Thymus (tissue), 11 donors: ENCODE measurements at regions not wholly inside any gene's neighbourhood (a gene's known extent, or its start where the extent isn't known, plus 50 kb on each side); places are given as distances from the start of the nearest gene placed in this dataset.

Experiments used
- DNase-seq, 9 donors: peaks; one replicate each; pipeline ENCODE4 v3.0.0-alpha.2; 2013; ENCODE audit warnings: low spot score in 9 of 9, low read depth in 6 of 9, missing footprints in 1 of 9
- H3K27ac ChIP-seq, 2 donors: one replicate each; pipeline ENCODE4 v1.5.1; 2013; ENCODE audit warnings: control low read depth in 1 of 2, low read depth in 1 of 2, low read length in 1 of 2, mild to moderate bottlenecking in 1 of 2, moderate library complexity in 1 of 2
- H3K27me3 ChIP-seq, 2 donors: one replicate each; pipeline ENCODE4 v1.5.1; 2013; ENCODE audit warnings: low read length in 1 of 2; ENCODE audit not compliant: control insufficient read depth in 2 of 2, insufficient read depth in 1 of 2
- H3K36me3 ChIP-seq, 2 donors: one replicate each; pipeline ENCODE4 v1.5.1; 2013; ENCODE audit warnings: low read length in 1 of 2, mild to moderate bottlenecking in 1 of 2, moderate library complexity in 1 of 2; ENCODE audit not compliant: control insufficient read depth in 2 of 2, insufficient read depth in 2 of 2
- H3K4me1 ChIP-seq, 2 donors: one replicate each; pipeline ENCODE4 v1.5.1; 2013; ENCODE audit warnings: low read length in 2 of 2; ENCODE audit not compliant: control insufficient read depth in 2 of 2, insufficient read depth in 2 of 2
- H3K4me3 ChIP-seq, 2 donors: one replicate each; pipeline ENCODE4 v1.5.1; 2013; ENCODE audit warnings: low read length in 2 of 2, control low read depth in 1 of 2, mild to moderate bottlenecking in 1 of 2
- H3K9me3 ChIP-seq, 2 donors: one replicate each; pipeline ENCODE4 v1.5.1; 2013; ENCODE audit warnings: low read length in 1 of 2, mild to moderate bottlenecking in 1 of 2; ENCODE audit not compliant: control insufficient read depth in 2 of 2, insufficient read depth in 1 of 2
- WGBS: extraction: QIAGEN DNeasy Blood & Tissue Kit; methylation state at CpG from one replicate; pipeline ENCODE4 v1.1.7; 2013; 5-methylcytosine and 5-hydroxymethylcytosine counted together
- donor health status: healthy.

- no peaks in the 10 kb centered on the region for H3K27me3 ChIP-seq
- no peaks in the 10 kb centered on the region for H3K9me3 ChIP-seq
- no peaks in the 10 kb centered on the region for H3K36me3 ChIP-seq
- no peak overlapping the region for H3K27ac ChIP-seq
- no peak for DNase-seq
- H3K4me1 ChIP-seq: no peaks in the 10 kb centered on the region
- WGBS: 78% methylated on average over 7 of the region's 7 CpGs
- H3K4me3 ChIP-seq: no peak overlapping the region
Measured at GRCh38 chr16:16867973-16868372, 489.0 kb downstream of the NPIPA7 start.

GRCh38 chr16:16868727-16869126, 489.8 kb downstream of the NPIPA7 start:
- 78% methylated on average over 2 of the region's 2 CpGs for WGBS
- Histone ChIP-seq H3K36me3 (no peaks in the 10 kb centered on the region), H3K27ac (no peak overlapping the region), H3K4me1 (no peaks in the 10 kb centered on the region), H3K4me3 (no peak overlapping the region), H3K27me3 (no peaks in the 10 kb centered on the region), H3K9me3 (no peaks in the 10 kb centered on the region)
- no peak for DNase-seq

- WGBS: 80% methylated on average over 5 of the region's 5 CpGs
- Histone ChIP-seq H3K27ac (no peak overlapping the region), H3K27me3 (no peaks in the 10 kb centered on the region), H3K9me3 (no peaks in the 10 kb centered on the region), H3K36me3 (no peaks in the 10 kb centered on the region), H3K4me1 (no peaks in the 10 kb centered on the region), H3K4me3 (no peak overlapping the region)
- no peak for DNase-seq
Measured at GRCh38 chr16:16869746-16870145, 490.8 kb downstream of the NPIPA7 start.

GRCh38 chr16:16871196-16871595, 492.3 kb downstream of the NPIPA7 start:
- Histone ChIP-seq H3K27ac (no peak overlapping the region), H3K4me1 (no peaks in the 10 kb centered on the region), H3K27me3 (no peaks in the 10 kb centered on the region), H3K9me3 (no peaks in the 10 kb centered on the region), H3K36me3 (no peaks in the 10 kb centered on the region), H3K4me3 (no peak overlapping the region)
- 65% methylated on average over 9 of the region's 9 CpGs for WGBS
- no peak for DNase-seq

- Histone ChIP-seq H3K27me3 (no peaks in the 10 kb centered on the region), H3K27ac (no peak overlapping the region), H3K4me3 (no peak overlapping the region), H3K9me3 (no peaks in the 10 kb centered on the region), H3K4me1 (no peaks in the 10 kb centered on the region), H3K36me3 (no peaks in the 10 kb centered on the region)
- DNase-seq: no peak
- WGBS: 90% methylated on average over 2 of the region's 2 CpGs
Measured at GRCh38 chr16:16877061-16877460, 498.1 kb downstream of the NPIPA7 start.

- no peaks in the 10 kb centered on the region for H3K4me1 ChIP-seq
- no peak overlapping the region for H3K4me3 ChIP-seq
- H3K27me3 ChIP-seq: no peaks in the 10 kb centered on the region
- no peaks in the 10 kb centered on the region for H3K36me3 ChIP-seq
- 89% methylated on average over 8 of the region's 8 CpGs for WGBS
- no peak overlapping the region for H3K27ac ChIP-seq
- no peaks in the 10 kb centered on the region for H3K9me3 ChIP-seq
- no peak for DNase-seq
Measured at GRCh38 chr16:16879567-16880251, 500.8 kb downstream of the NPIPA7 start.

- no peak for DNase-seq
- Histone ChIP-seq H3K9me3 (no peaks in the 10 kb centered on the region), H3K36me3 (no peaks in the 10 kb centered on the region), H3K4me3 (no peak overlapping the region), H3K27ac (no peak overlapping the region), H3K4me1 (no peaks in the 10 kb centered on the region), H3K27me3 (no peaks in the 10 kb centered on the region)
- 83% methylated on average over 7 of the region's 7 CpGs for WGBS
Measured at GRCh38 chr16:16881814-16882213, 502.9 kb downstream of the NPIPA7 start.

- WGBS: 91% methylated on average over 3 of the region's 3 CpGs
- no peaks in the 10 kb centered on the region for H3K27me3 ChIP-seq
- H3K4me1 ChIP-seq: no peaks in the 10 kb centered on the region
- H3K4me3 ChIP-seq: no peak overlapping the region
- no peaks in the 10 kb centered on the region for H3K9me3 ChIP-seq
- no peak for DNase-seq
- no peaks in the 10 kb centered on the region for H3K36me3 ChIP-seq
- no peak overlapping the region for H3K27ac ChIP-seq
Measured at GRCh38 chr16:16882766-16883165, 503.8 kb downstream of the NPIPA7 start.

- no peaks in the 10 kb centered on the region for H3K9me3 ChIP-seq
- 96% methylated on average over 1 of the region's 1 CpG for WGBS
- H3K27me3 ChIP-seq: no peaks in the 10 kb centered on the region
- H3K27ac ChIP-seq: no peak overlapping the region
- DNase-seq: no peak
- H3K4me3 ChIP-seq: no peak overlapping the region
- no peaks in the 10 kb centered on the region for H3K4me1 ChIP-seq
- no peaks in the 10 kb centered on the region for H3K36me3 ChIP-seq
Measured at GRCh38 chr16:16884451-16884850, 505.5 kb downstream of the NPIPA7 start.
